GM19035 (cell line): ENCODE measurements at regions not wholly inside any gene's neighbourhood (a gene's known extent, or its start where the extent isn't known, plus 50 kb on each side); places are given as distances from the start of the nearest gene placed in this dataset.

Experiments used
- ATAC-seq: cut with Tn5 transposase; IDR thresholded peaks from one replicate; pipeline ENCODE4 v1.9.1; 2021; ENCODE audit not compliant: unreplicated experiment

GRCh38 chr3:106256249-106256957 is 387.6 kb upstream of the CBLB start:
- ATAC-seq = peak; percentile 37

GRCh38 chr3:106257172-106257571 is 388.4 kb upstream of the CBLB start:
- no peak for ATAC-seq

- ATAC-seq = no peak
Measured at GRCh38 chr3:106261396-106261795, 392.6 kb upstream of the CBLB start.

- no peak for ATAC-seq
Measured at GRCh38 chr3:106261915-106262683, 393.3 kb upstream of the CBLB start.

GRCh38 chr3:106263011-106263410 is 394.2 kb upstream of the CBLB start:
- no peak for ATAC-seq

GRCh38 chr3:106263546-106263945 is 394.7 kb upstream of the CBLB start:
- no peak for ATAC-seq

- ATAC-seq = no peak
Measured at GRCh38 chr3:106265704-106266103, 396.9 kb upstream of the CBLB start.

GRCh38 chr3:106268696-106269095 is 399.9 kb upstream of the CBLB start:
- ATAC-seq = no peak

- no peak for ATAC-seq
Measured at GRCh38 chr3:106272302-106272701, 403.5 kb upstream of the CBLB start.

- ATAC-seq = no peak
Measured at GRCh38 chr3:106275592-106275991, 406.8 kb upstream of the CBLB start.

- ATAC-seq = no peak
Measured at GRCh38 chr3:106276151-106276550, 407.3 kb upstream of the CBLB start.

GRCh38 chr3:106276755-106277612 is 408.2 kb upstream of the CBLB start:
- ATAC-seq = no peak

GRCh38 chr3:106277731-106278130 is 408.9 kb upstream of the CBLB start:
- ATAC-seq = no peak

- no peak for ATAC-seq
Measured at GRCh38 chr3:106281221-106281620, 412.4 kb upstream of the CBLB start.

GRCh38 chr3:106282943-106283342 is 414.1 kb upstream of the CBLB start:
- ATAC-seq = no peak

- no peak for ATAC-seq
Measured at GRCh38 chr3:106288781-106289180, 420.0 kb upstream of the CBLB start.

GRCh38 chr3:106290304-106290997 is 421.6 kb upstream of the CBLB start:
- ATAC-seq = no peak

- no peak for ATAC-seq
Measured at GRCh38 chr3:106293161-106293560, 424.3 kb upstream of the CBLB start.

- no peak for ATAC-seq
Measured at GRCh38 chr3:106294121-106294520, 425.3 kb upstream of the CBLB start.

GRCh38 chr3:106296062-106296461 is 427.2 kb upstream of the CBLB start:
- ATAC-seq = no peak
